ENCODE measurements at regions not wholly inside any gene's neighbourhood (a gene's known extent, or its start where the extent isn't known, plus 50 kb on each side); places are given as distances from the start of the nearest gene placed in this dataset.
"Not testable (repeated sequence)": the region's sequence is repeated elsewhere in the genome, so short reads cannot be mapped to it uniquely, and the experiment has no call there.

GRCh38 chr5:28809811-28810750, 1771.7 kb upstream of the CDH9 start:
- no peak for DNase-seq

- no peak for DNase-seq
Measured at GRCh38 chr5:28808967-28809810, 1770.8 kb upstream of the CDH9 start.

GRCh38 chr5:28807195-28807729, 1768.9 kb upstream of the CDH9 start:
- DNase-seq: no peak

GRCh38 chr5:28799035-28799434, 1760.6 kb upstream of the CDH9 start:
- not testable (repeated sequence) for DNase-seq

- no peak for DNase-seq
Measured at GRCh38 chr5:28788954-28789353, 1750.6 kb upstream of the CDH9 start.

- no peak for DNase-seq
Measured at GRCh38 chr5:28780083-28780692, 1741.8 kb upstream of the CDH9 start.

- DNase-seq: no peak
Measured at GRCh38 chr5:28779161-28779754, 1740.9 kb upstream of the CDH9 start.

- no peak for DNase-seq
Measured at GRCh38 chr5:28770307-28770706, 1731.9 kb upstream of the CDH9 start.

GRCh38 chr5:28766565-28767158, 1728.3 kb upstream of the CDH9 start:
- DNase-seq: no peak

GRCh38 chr5:28751396-28751795, 1713.0 kb upstream of the CDH9 start:
- no peak for DNase-seq

GRCh38 chr5:28750251-28750650, 1711.9 kb upstream of the CDH9 start:
- no peak for DNase-seq

GRCh38 chr5:28748446-28748845, 1710.1 kb upstream of the CDH9 start:
- DNase-seq: no peak

GRCh38 chr5:28743716-28744110, 1705.3 kb upstream of the CDH9 start:
- DNase-seq: no peak

GRCh38 chr5:28743025-28743715, 1704.8 kb upstream of the CDH9 start:
- no peak for DNase-seq

- no peak for DNase-seq
Measured at GRCh38 chr5:28737682-28738081, 1699.3 kb upstream of the CDH9 start.

GRCh38 chr5:28737222-28737621, 1698.8 kb upstream of the CDH9 start:
- no peak for DNase-seq

- DNase-seq: no peak
Measured at GRCh38 chr5:28734396-28734795, 1696.0 kb upstream of the CDH9 start.

GRCh38 chr5:28729067-28729466, 1690.7 kb upstream of the CDH9 start:
- DNase-seq: no peak

- no peak for DNase-seq
Measured at GRCh38 chr5:28726815-28727214, 1688.4 kb upstream of the CDH9 start.

- DNase-seq: no peak
Measured at GRCh38 chr5:28725001-28725400, 1686.6 kb upstream of the CDH9 start.

GRCh38 chr5:28714907-28715698, 1676.7 kb upstream of the CDH9 start:
- DNase-seq: no peak
